SU-DHL-6 (cell line): ENCODE measurements at regions not wholly inside any gene's neighbourhood (a gene's known extent, or its start where the extent isn't known, plus 50 kb on each side); places are given as distances from the start of the nearest gene placed in this dataset.

Experiments used
- H2AFZ ChIP-seq: fragments of 200-600 bp; sonication (generic); 2 replicates; pipeline ENCODE4 v1.6.1; 2014; ENCODE audit warnings: low read depth, mild to moderate bottlenecking, moderate library complexity, mixed read lengths, antibody characterized with exemption, low read length; ENCODE audit not compliant: severe bottlenecking
- H3F3A ChIP-seq: fragments of 200-600 bp; shearing (Covaris generic); 2 replicates; pipeline ENCODE4 v1.6.0; 2016; ENCODE audit warnings: antibody characterized with exemption, mild to moderate bottlenecking; ENCODE audit not compliant: insufficient read depth
- H3K27ac ChIP-seq: fragments of 200-600 bp; sonication (generic); 2 replicates; pipeline ENCODE4 v1.5.1; 2016; ENCODE audit warnings: low read depth, mild to moderate bottlenecking, low read length, moderate library complexity, mixed read lengths
- H3K27me3 ChIP-seq: fragments of 200-600 bp; sonication (generic), shearing (Covaris generic); 2 replicates; pipeline ENCODE4 v1.6.0; 2014; ENCODE audit warnings: mild to moderate bottlenecking, low read length
- H3K36me3 ChIP-seq: fragments of 200-600 bp; sonication (generic); 2 replicates; pipeline ENCODE4 v1.6.1; 2014; ENCODE audit warnings: mild to moderate bottlenecking, low read length, mixed read lengths
- H3K4me2 ChIP-seq: fragments of 300-600, 200-600 bp; shearing (Covaris generic), sonication (generic); 2 replicates; pipeline ENCODE4 v1.6.0; 2014; ENCODE audit warnings: low read length, low read depth, mild to moderate bottlenecking; ENCODE audit not compliant: poor library complexity, severe bottlenecking
- H3K4me3 ChIP-seq: fragments of 200-600 bp; sonication (generic); 2 replicates; pipeline ENCODE4 v1.5.1; 2014; ENCODE audit warnings: antibody characterized with exemption, low read length, mild to moderate bottlenecking, mixed read lengths; ENCODE audit not compliant: insufficient read depth, poor library complexity, severe bottlenecking
- H3K79me2 ChIP-seq: fragments of 200-600 bp; sonication (generic); 2 replicates; pipeline ENCODE4 v1.6.1; 2014; ENCODE audit warnings: mild to moderate bottlenecking, low read length, moderate library complexity; ENCODE audit not compliant: insufficient read depth
- H3K9ac ChIP-seq: fragments of 200-600 bp; sonication (generic); 2 replicates; pipeline ENCODE4 v1.7.0; 2014; ENCODE audit warnings: mild to moderate bottlenecking, low read length
- H3K9me2 ChIP-seq: fragments of 200-600 bp; sonication (generic); replicated peaks from 2 replicates; pipeline ENCODE4 v1.6.1; 2014; ENCODE audit warnings: low read length; ENCODE audit not compliant: insufficient read depth
- H3K9me3 ChIP-seq: fragments of 200-600 bp; sonication (generic); 2 replicates; pipeline ENCODE4 v1.6.1; 2014; ENCODE audit warnings: low read length, mixed read lengths; ENCODE audit not compliant: insufficient read depth
- H4K20me1 ChIP-seq: fragments of 200-600 bp; sonication (generic); 2 replicates; pipeline ENCODE4 v1.6.1; 2014; ENCODE audit warnings: low read depth, mild to moderate bottlenecking, antibody characterized with exemption, low read length, moderate library complexity, mixed read lengths
- EZH2phosphoT487 ChIP-seq: fragments of 200-600 bp; sonication (generic), shearing (Covaris generic); conservative IDR thresholded peaks from 2 replicates; pipeline ENCODE4 v1.6.1; 2018; ENCODE audit warnings: mild to moderate bottlenecking, antibody characterized with exemption, low read length, moderate library complexity, mixed read lengths
- TF ChIP-seq, protein P1 (sequence below): fragments of 200-600 bp; sonication (generic); IDR thresholded peaks from one replicate; pipeline ENCODE4 v1.5.1; 2017; ENCODE audit warnings: antibody characterized with exemption, mild to moderate bottlenecking, low read length, moderate library complexity; ENCODE audit not compliant: insufficient read depth, poor library complexity, severe bottlenecking

DNA sequence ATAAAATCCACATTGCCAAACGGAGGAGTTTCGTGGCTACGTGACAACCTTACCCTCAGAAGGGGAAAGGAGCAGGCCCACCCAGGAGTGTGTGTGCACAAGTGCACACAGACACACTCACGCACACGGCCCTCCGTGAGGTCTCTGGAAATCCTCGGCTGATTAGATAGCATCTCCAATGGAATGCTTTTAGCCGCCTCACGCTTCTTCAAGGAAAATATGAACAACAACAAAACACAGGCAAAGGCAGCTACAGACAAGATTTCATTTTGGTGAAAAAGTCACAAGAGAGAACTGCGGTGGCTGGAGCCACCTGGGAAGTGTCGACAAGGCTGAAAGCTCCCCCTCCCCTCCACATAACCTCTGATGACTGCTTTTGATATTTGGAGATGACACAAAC lies 391.8 kb upstream of the MKI67 start:
- Histone ChIP-seq H3F3A (no peaks in the 10 kb centered on the region), H4K20me1 (no peaks in the 10 kb centered on the region), H3K27ac (no peak overlapping the region), H2AFZ (no peak overlapping the region), H3K79me2 (no peaks in the 10 kb centered on the region), H3K9me3 (no peaks in the 10 kb centered on the region), H3K9ac (no peak overlapping the region), H3K4me3 (no peak overlapping the region), H3K36me3 (no peaks in the 10 kb centered on the region), H3K4me2 (no peak overlapping the region), H3K27me3 (no peaks in the 10 kb centered on the region), H3K9me2 (no peaks in the 10 kb centered on the region)
- TF ChIP-seq, protein P1, sequence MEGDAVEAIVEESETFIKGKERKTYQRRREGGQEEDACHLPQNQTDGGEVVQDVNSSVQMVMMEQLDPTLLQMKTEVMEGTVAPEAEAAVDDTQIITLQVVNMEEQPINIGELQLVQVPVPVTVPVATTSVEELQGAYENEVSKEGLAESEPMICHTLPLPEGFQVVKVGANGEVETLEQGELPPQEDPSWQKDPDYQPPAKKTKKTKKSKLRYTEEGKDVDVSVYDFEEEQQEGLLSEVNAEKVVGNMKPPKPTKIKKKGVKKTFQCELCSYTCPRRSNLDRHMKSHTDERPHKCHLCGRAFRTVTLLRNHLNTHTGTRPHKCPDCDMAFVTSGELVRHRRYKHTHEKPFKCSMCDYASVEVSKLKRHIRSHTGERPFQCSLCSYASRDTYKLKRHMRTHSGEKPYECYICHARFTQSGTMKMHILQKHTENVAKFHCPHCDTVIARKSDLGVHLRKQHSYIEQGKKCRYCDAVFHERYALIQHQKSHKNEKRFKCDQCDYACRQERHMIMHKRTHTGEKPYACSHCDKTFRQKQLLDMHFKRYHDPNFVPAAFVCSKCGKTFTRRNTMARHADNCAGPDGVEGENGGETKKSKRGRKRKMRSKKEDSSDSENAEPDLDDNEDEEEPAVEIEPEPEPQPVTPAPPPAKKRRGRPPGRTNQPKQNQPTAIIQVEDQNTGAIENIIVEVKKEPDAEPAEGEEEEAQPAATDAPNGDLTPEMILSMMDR = no peak
- TF ChIP-seq EZH2phosphoT487 = no peak

GRCh38 chr10:128519581-128519980 lies 393.4 kb upstream of the MKI67 start:
- Histone ChIP-seq H3K27ac (no peak overlapping the region), H3K4me3 (no peak overlapping the region), H3K79me2 (no peaks in the 10 kb centered on the region), H3K9me2 (no peaks in the 10 kb centered on the region), H3K9me3 (no peaks in the 10 kb centered on the region), H3K4me2 (no peak overlapping the region), H3F3A (no peaks in the 10 kb centered on the region), H3K9ac (no peak overlapping the region), H2AFZ (no peak overlapping the region), H3K36me3 (no peaks in the 10 kb centered on the region), H3K27me3 (no peaks in the 10 kb centered on the region), H4K20me1 (no peaks in the 10 kb centered on the region)
- no peak for TF ChIP-seq EZH2phosphoT487
- TF ChIP-seq, protein P1 = no peak

DNA sequence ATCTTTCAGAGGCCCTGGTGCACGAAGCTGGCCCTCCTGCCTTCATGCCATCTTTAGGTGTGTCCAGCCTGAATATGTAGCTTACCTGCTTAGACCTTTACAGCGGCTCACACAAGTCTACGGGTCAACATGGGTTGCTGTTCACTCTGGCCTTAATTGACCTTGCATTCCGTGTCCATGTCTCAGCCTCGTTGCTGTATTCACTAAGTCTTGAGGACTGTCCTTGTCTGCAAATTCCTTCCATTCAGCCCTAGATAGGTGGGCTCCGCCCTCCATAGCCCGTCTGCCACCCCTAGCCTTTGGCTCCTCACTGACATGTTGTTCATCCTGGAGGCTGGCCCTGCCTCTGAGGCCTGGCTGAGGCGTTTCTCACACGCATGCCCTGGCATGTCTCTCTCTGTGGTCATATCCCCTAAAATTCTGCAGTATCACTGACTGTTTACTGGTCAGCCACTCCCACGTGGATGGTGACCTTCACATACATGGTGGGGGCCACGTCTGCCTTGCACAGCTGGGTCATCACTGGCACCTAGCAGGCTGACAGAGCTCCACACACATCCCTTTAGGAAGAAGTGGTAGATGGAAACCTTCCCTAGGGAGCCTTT lies 394.1 kb upstream of the MKI67 start:
- no peak overlapping the region for H3K4me2 ChIP-seq
- no peaks in the 10 kb centered on the region for H3F3A ChIP-seq
- no peaks in the 10 kb centered on the region for H3K9me3 ChIP-seq
- no peak overlapping the region for H3K9ac ChIP-seq
- no peak overlapping the region for H3K4me3 ChIP-seq
- H4K20me1 ChIP-seq = no peaks in the 10 kb centered on the region
- no peaks in the 10 kb centered on the region for H3K36me3 ChIP-seq
- H3K9me2 ChIP-seq = no peaks in the 10 kb centered on the region
- no peaks in the 10 kb centered on the region for H3K79me2 ChIP-seq
- H2AFZ ChIP-seq = no peak overlapping the region
- TF ChIP-seq EZH2phosphoT487 = no peak
- TF ChIP-seq, protein P1 = no peak
- no peaks in the 10 kb centered on the region for H3K27me3 ChIP-seq
- no peak overlapping the region for H3K27ac ChIP-seq
